GM12878 (cell line): ENCODE measurements at regions not wholly inside any gene's neighbourhood (a gene's known extent, or its start where the extent isn't known, plus 50 kb on each side); places are given as distances from the start of the nearest gene placed in this dataset.

ENCODE experiments used
- ATAC-seq: fragments of 200-7000 bp; cut with Tn5 transposase; 3 replicates; pipeline ENCODE4 v1.9.1; 2020; ENCODE audit warnings: mild to moderate bottlenecking, moderate library complexity
- BruUV-seq: library from RNA; stranded (reverse); fragments of 400-500 nt; replicated peaks from 2 replicates; lab custom pipeline; 2021; lab: Mats Ljungman, UMichigan
- CTCF ChIA-PET: fragments of 300-600 bp; sonication (Branson Sonifier 250); formaldehyde crosslinking; extraction: SDS; loops from one replicate; lab custom pipeline; 2021; ENCODE audit warnings: inconsistent platforms; lab: Yijun Ruan, JAX
- POLR2A ChIA-PET: fragments of 350-600 bp; formaldehyde crosslinking; extraction: SDS; loops from one replicate; lab custom pipeline; 2021; ENCODE audit warnings: inconsistent platforms; lab: Charles Lee
- RAD21 ChIA-PET: fragments of 300-600 bp; sonication (Branson Sonifier 250); formaldehyde crosslinking; loops from one replicate; lab custom pipeline; 2023; ENCODE audit warnings: antibody characterized with exemption; ENCODE audit not compliant: unreplicated experiment; lab: Charles Lee
- SMC1A ChIA-PET: fragments of 300-600 bp; sonication (Branson Sonifier 250); formaldehyde crosslinking; loops from one replicate; lab custom pipeline; 2023; ENCODE audit not compliant: unreplicated experiment, uncharacterized antibody; lab: Charles Lee
- DNase-seq: peaks from one replicate; pipeline ENCODE4 v3.0.0-alpha.2; 2011; ENCODE audit warnings: low read depth, low spot score
- FAIRE-seq: peaks from 3 replicates; lab custom pipeline; 2011; peaks lifted over from hg19 to GRCh38; lab: Jason Lieb, UNC
- H2AFZ ChIP-seq: 2 replicates; pipeline ENCODE4 v1.6.0; 2011; ENCODE audit warnings: low read depth, low read length, control low read depth; ENCODE audit not compliant: control insufficient read depth
- H3K27ac ChIP-seq: 2 replicates; pipeline ENCODE4 v1.5.1; 2011; ENCODE audit warnings: control low read depth; ENCODE audit not compliant: control insufficient read depth, insufficient read depth
- H3K27me3 ChIP-seq, 2 experiments: replicated peaks in 1 of 2; 2 replicates each; pipeline versions ENCODE4 v1.6.0 to v1.6.1; 2011; ENCODE audit warnings: low read length in 1 of 2; ENCODE audit not compliant: control insufficient read depth in 2 of 2, insufficient read depth in 2 of 2
- H3K36me3 ChIP-seq, 2 experiments: 2 replicates each; pipeline ENCODE4 v1.5.1; 2011; ENCODE audit warnings: low read length in 1 of 2; ENCODE audit not compliant: control insufficient read depth in 2 of 2, insufficient read depth in 2 of 2
- H3K4me1 ChIP-seq: 2 replicates; pipeline ENCODE4 v1.6.1; 2011; ENCODE audit warnings: mild to moderate bottlenecking, low read length, moderate library complexity, mixed read lengths; ENCODE audit not compliant: control insufficient read depth, insufficient read depth
- H3K4me2 ChIP-seq: 2 replicates; pipeline ENCODE4 v1.6.0; 2011; ENCODE audit warnings: control low read depth; ENCODE audit not compliant: control insufficient read depth, insufficient read depth
- H3K4me3 ChIP-seq: fragments of 200-600 bp; sonication (generic); 2 replicates; pipeline ENCODE4 v1.5.1; 2016
- H3K79me2 ChIP-seq: 2 replicates; pipeline ENCODE4 v1.6.0; 2011; ENCODE audit warnings: low read length; ENCODE audit not compliant: control insufficient read depth, insufficient read depth
- H3K9ac ChIP-seq: 2 replicates; pipeline ENCODE4 v1.8.0; 2011; ENCODE audit warnings: low read length, control low read depth, mixed read lengths; ENCODE audit not compliant: control insufficient read depth, insufficient read depth
- H3K9me3 ChIP-seq: replicated peaks from 3 replicates; pipeline ENCODE4 v1.5.1; 2011; ENCODE audit warnings: mild to moderate bottlenecking, low read length; ENCODE audit not compliant: control insufficient read depth, insufficient read depth
- H4K20me1 ChIP-seq: 2 replicates; pipeline ENCODE4 v1.6.0; 2011; ENCODE audit not compliant: control insufficient read depth, insufficient read depth
- BMI1 ChIP-seq: fragments of 450-650 bp; IDR thresholded peaks from 2 replicates; pipeline ENCODE4 v1.6.1; 2016; ENCODE audit warnings: mild to moderate bottlenecking, moderate library complexity, borderline replicate concordance
- DPF2 ChIP-seq: fragments of 450-650 bp; IDR thresholded peaks from 2 replicates; pipeline ENCODE4 v1.6.1; 2017; ENCODE audit warnings: mild to moderate bottlenecking
- E4F1 ChIP-seq: fragments of 450-650 bp; IDR thresholded peaks from 2 replicates; pipeline ENCODE4 v1.6.1; 2018; ENCODE audit warnings: borderline replicate concordance, mild to moderate bottlenecking; ENCODE audit not compliant: partially characterized antibody
- KLF5 ChIP-seq: fragments of 450-650 bp; IDR thresholded peaks from 2 replicates; pipeline ENCODE4 v1.6.1; 2014; ENCODE audit warnings: mild to moderate bottlenecking; ENCODE audit not compliant: partially characterized antibody
- MLLT1 ChIP-seq: fragments of 450-650 bp; IDR thresholded peaks from 2 replicates; pipeline ENCODE4 v1.6.1; 2016; ENCODE audit warnings: mild to moderate bottlenecking
- SMAD5 ChIP-seq: IDR thresholded peaks from 2 replicates; pipeline ENCODE4 v1.6.1; 2016; ENCODE audit warnings: antibody characterized with exemption, low read depth
- SRF ChIP-seq, 2 experiments: IDR thresholded peaks; 2 replicates each; pipeline ENCODE4 v1.6.1; 2011; ENCODE audit warnings: low read depth in 2 of 2, low read length in 2 of 2, mild to moderate bottlenecking in 1 of 2, moderate library complexity in 1 of 2
- WGBS: methylation state at CpG from one replicate; pipeline ENCODE4 v1.1.6; 2016; ENCODE audit warnings: low lambda C conversion rate; ENCODE audit not compliant: insufficient replicate concordance, insufficient coverage; ENCODE audit errors: missing lambda C conversion rate; 5-methylcytosine and 5-hydroxymethylcytosine counted together
- in situ Hi-C: fragments of 300-500 bp; cut with MboI; formaldehyde crosslinking; loops from 9 replicates; pipeline ENCODE4 v1.14.3; 2018; ENCODE audit warnings: mixed read lengths
- intact Hi-C: fragments of 100-400 bp; cut with micrococcal nuclease; formaldehyde crosslinking; loops from one replicate; pipeline ENCODE4 v1.14.2; 2022; ENCODE audit not compliant: unreplicated experiment

GRCh38 chr11:23314162-23314561, 453.9 kb upstream of the CCDC179 start:
- Histone ChIP-seq H3K36me3 (no peaks in the 10 kb centered on the region), H3K4me2 (no peak overlapping the region), H3K27me3 (no peaks in the 10 kb centered on the region), H3K79me2 (no peaks in the 10 kb centered on the region), H3K4me1 (no peaks in the 10 kb centered on the region), H3K9me3 (no peaks in the 10 kb centered on the region), H2AFZ (no peak overlapping the region)
- in situ Hi-C loops (no loop called here), intact Hi-C loops (no loop called here)
- RAD21 ChIA-PET = no interaction called here
- SMC1A ChIA-PET = interaction anchor here (0.6 kb wide), 1 partner anchor 146 kb away, joined by 3 read pairs; no protein-coding TSS in a partner anchor
- DNase-seq (no peak), FAIRE-seq (no peak), ATAC-seq (no peak)
- no TSS peak for BruUV-seq
- POLR2A ChIA-PET = no interaction called here
- no peak for TF ChIP-seq BMI1
- no peak for TF ChIP-seq E4F1
- no peak for TF ChIP-seq MLLT1
- no peak for TF ChIP-seq DPF2
- TF ChIP-seq KLF5 = no peak
- TF ChIP-seq SRF (IDR thresholded peaks at IDR 0.05; ENCODE audit: low read depth in 2 of 2, low read length in 2 of 2) = no peak
- no peak for TF ChIP-seq SMAD5
- TF ChIP-seq, all 136 proteins: peak for 0
- CTCF ChIA-PET = no interaction called here
- H3K27ac ChIP-seq = no peak overlapping the region
- 29% methylated on average over 3 of the region's 3 CpGs for WGBS
- H3K9ac ChIP-seq = no peak overlapping the region
- H3K4me3 ChIP-seq = no peak overlapping the region
- H4K20me1 ChIP-seq = no peaks in the 10 kb centered on the region
